ENCODE measurements at regions not wholly inside any gene's neighbourhood (a gene's known extent, or its start where the extent isn't known, plus 50 kb on each side); places are given as distances from the start of the nearest gene placed in this dataset.

GRCh38 chr3:10764259-10765051 lies 51.6 kb upstream of the SLC6A11 start:
- DNase-seq (ENCODE audit: low read depth) = no peak

GRCh38 chr3:10766049-10766705 lies 49.9 kb upstream of the SLC6A11 start:
- DNase-seq (ENCODE audit: low read depth) = no peak

All from stimulated activated CD8-positive, alpha-beta memory T cell treated with anti-CD3 and anti-CD28 coated beads, Interleukin-15, amount 100 ng/mL, for 1 hour (primary cell).